ENCODE measurements at regions not wholly inside any gene's neighbourhood (a gene's known extent, or its start where the extent isn't known, plus 50 kb on each side); places are given as distances from the start of the nearest gene placed in this dataset.

- no peak for DNase-seq (ENCODE audit: low read depth)
- H3K4me3 ChIP-seq (ENCODE audit: control insufficient read depth, low read depth, low read length), result no peak overlapping the region
- no peak for TF ChIP-seq CTCF (IDR thresholded peaks at IDR 0.05; ENCODE audit: control insufficient read depth, insufficient read depth, low read depth, low read length, missing control alignments)
Measured at GRCh38 chr4:84407554-84408407, 91.3 kb downstream of the NKX6-1 start.

- H3K4me3 ChIP-seq (ENCODE audit: control insufficient read depth, low read depth, low read length), result no peak overlapping the region
- TF ChIP-seq CTCF (IDR thresholded peaks at IDR 0.05; ENCODE audit: control insufficient read depth, insufficient read depth, low read depth, low read length, missing control alignments), result no peak
- no peak for DNase-seq (ENCODE audit: low read depth)
Measured at GRCh38 chr4:84403656-84404055, 95.4 kb downstream of the NKX6-1 start.

- DNase-seq (ENCODE audit: low read depth), result no peak
- TF ChIP-seq CTCF (IDR thresholded peaks at IDR 0.05; ENCODE audit: control insufficient read depth, insufficient read depth, low read depth, low read length, missing control alignments), result no peak
- H3K4me3 ChIP-seq (ENCODE audit: control insufficient read depth, low read depth, low read length), result no peak overlapping the region
Measured at GRCh38 chr4:84401701-84402306, 97.3 kb downstream of the NKX6-1 start.

- TF ChIP-seq CTCF (IDR thresholded peaks at IDR 0.05; ENCODE audit: control insufficient read depth, insufficient read depth, low read depth, low read length, missing control alignments), result no peak
- DNase-seq (ENCODE audit: low read depth), result no peak
- H3K4me3 ChIP-seq (ENCODE audit: control insufficient read depth, low read depth, low read length), result no peak overlapping the region
Measured at GRCh38 chr4:84394386-84394785, 104.7 kb downstream of the NKX6-1 start.

GRCh38 chr4:84392951-84393590, 106.0 kb downstream of the NKX6-1 start:
- DNase-seq (ENCODE audit: low read depth), result no peak
- H3K4me3 ChIP-seq (ENCODE audit: control insufficient read depth, low read depth, low read length), result no peak overlapping the region
- TF ChIP-seq CTCF (IDR thresholded peaks at IDR 0.05; ENCODE audit: control insufficient read depth, insufficient read depth, low read depth, low read length, missing control alignments), result no peak

- no peak overlapping the region for H3K4me3 ChIP-seq (ENCODE audit: control insufficient read depth, low read depth, low read length)
- TF ChIP-seq CTCF (IDR thresholded peaks at IDR 0.05; ENCODE audit: control insufficient read depth, insufficient read depth, low read depth, low read length, missing control alignments), result no peak
- DNase-seq (ENCODE audit: low read depth), result no peak
Measured at GRCh38 chr4:84389406-84389805, 109.7 kb downstream of the NKX6-1 start.

All from AG09309 (cell line).